ENCODE measurements at regions not wholly inside any gene's neighbourhood (a gene's known extent, or its start where the extent isn't known, plus 50 kb on each side); places are given as distances from the start of the nearest gene placed in this dataset.

DNA sequence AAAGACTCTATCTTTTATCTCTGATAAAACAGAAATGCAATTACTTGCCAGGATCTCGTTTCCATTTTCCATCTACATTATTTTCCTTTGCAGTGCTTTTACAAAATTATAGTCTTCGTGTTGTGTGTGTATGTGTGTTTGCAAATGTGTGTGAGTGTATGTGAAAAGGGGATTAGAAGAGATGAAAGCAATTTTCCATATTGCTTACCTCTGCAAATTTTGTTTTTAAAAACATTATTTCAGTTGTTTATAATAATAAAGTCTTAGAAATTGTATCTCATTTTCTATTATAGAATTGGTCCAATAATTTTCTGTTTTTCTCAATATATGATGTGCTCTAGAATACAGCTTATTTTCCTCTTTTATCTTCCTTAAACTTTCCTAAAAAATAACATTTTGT lies 421.3 kb upstream of the ANKRD30A start:
- TF ChIP-seq, protein P1, sequence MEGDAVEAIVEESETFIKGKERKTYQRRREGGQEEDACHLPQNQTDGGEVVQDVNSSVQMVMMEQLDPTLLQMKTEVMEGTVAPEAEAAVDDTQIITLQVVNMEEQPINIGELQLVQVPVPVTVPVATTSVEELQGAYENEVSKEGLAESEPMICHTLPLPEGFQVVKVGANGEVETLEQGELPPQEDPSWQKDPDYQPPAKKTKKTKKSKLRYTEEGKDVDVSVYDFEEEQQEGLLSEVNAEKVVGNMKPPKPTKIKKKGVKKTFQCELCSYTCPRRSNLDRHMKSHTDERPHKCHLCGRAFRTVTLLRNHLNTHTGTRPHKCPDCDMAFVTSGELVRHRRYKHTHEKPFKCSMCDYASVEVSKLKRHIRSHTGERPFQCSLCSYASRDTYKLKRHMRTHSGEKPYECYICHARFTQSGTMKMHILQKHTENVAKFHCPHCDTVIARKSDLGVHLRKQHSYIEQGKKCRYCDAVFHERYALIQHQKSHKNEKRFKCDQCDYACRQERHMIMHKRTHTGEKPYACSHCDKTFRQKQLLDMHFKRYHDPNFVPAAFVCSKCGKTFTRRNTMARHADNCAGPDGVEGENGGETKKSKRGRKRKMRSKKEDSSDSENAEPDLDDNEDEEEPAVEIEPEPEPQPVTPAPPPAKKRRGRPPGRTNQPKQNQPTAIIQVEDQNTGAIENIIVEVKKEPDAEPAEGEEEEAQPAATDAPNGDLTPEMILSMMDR (IDR thresholded peaks at IDR 0.05): no peak
- H3K4me3 ChIP-seq: no peak overlapping the region
- peaks cover 0 to 17% (median 4%) of the 10 kb centered on the region in 11 donors for H3K9me3 ChIP-seq
- no peaks in the 10 kb centered on the region for H3K4me1 ChIP-seq
- H3K36me3 ChIP-seq: no peaks in the 10 kb centered on the region
- no peak for ATAC-seq
- H3K27ac ChIP-seq: no peak overlapping the region
- WGBS, 2 donors: 50 to 63% methylated on average over 2 of the region's 2 CpGs
- no peaks in the 10 kb centered on the region for H3K27me3 ChIP-seq
- DNase-seq: no peak
- intact Hi-C loops (cut with DNase I): no loop called here

GRCh38 chr10:36703179-36703578 lies 422.2 kb upstream of the ANKRD30A start:
- H3K36me3 ChIP-seq: no peaks in the 10 kb centered on the region
- no peak for ATAC-seq
- no peak for DNase-seq
- H3K27ac ChIP-seq: no peak overlapping the region
- TF ChIP-seq, protein P1 (IDR thresholded peaks at IDR 0.05): no peak
- H3K4me1 ChIP-seq: no peaks in the 10 kb centered on the region
- intact Hi-C loops (cut with DNase I): no loop called here
- peaks cover 0 to 17% (median 4%) of the 10 kb centered on the region in 11 donors for H3K9me3 ChIP-seq
- no peak overlapping the region for H3K4me3 ChIP-seq
- H3K27me3 ChIP-seq: no peaks in the 10 kb centered on the region
- 61 to 70% methylated on average over 3 of the region's 3 CpGs for WGBS, 2 donors

GRCh38 chr10:36700123-36700522 lies 425.3 kb upstream of the ANKRD30A start:
- WGBS, 2 donors: 96 to 97% methylated on average over 1 of the region's 1 CpG
- no peak for ATAC-seq

GRCh38 chr10:36692759-36693158 lies 432.6 kb upstream of the ANKRD30A start:
- DNase-seq: no peak
- TF ChIP-seq, protein P1 (IDR thresholded peaks at IDR 0.05): no peak
- Histone ChIP-seq H3K4me1 (no peaks in the 10 kb centered on the region), H3K9me3 (no peaks in the 10 kb centered on the region), H3K27ac (no peak overlapping the region), H3K36me3 (no peaks in the 10 kb centered on the region), H3K4me3 (no peak overlapping the region), H3K27me3 (no peaks in the 10 kb centered on the region)
- intact Hi-C loops (cut with DNase I): loop anchor here in 1 of 10 donors (5.0 kb wide), 1 partner anchor 1090 kb away; no protein-coding TSS in a partner anchor
- ATAC-seq: no peak
- WGBS, 2 donors: 76 to 77% methylated on average over 10 of the region's 10 CpGs

More at GRCh38 chr10:36700123-36700522, 425.3 kb upstream of the ANKRD30A start:
- Histone ChIP-seq H3K9me3 (peaks cover 0 to 17% (median 4%) of the 10 kb centered on the region in 11 donors), H3K36me3 (no peaks in the 10 kb centered on the region), H3K4me1 (no peaks in the 10 kb centered on the region), H3K27me3 (no peaks in the 10 kb centered on the region), H3K27ac (no peak overlapping the region), H3K4me3 (no peak overlapping the region)
- no peak for DNase-seq
- TF ChIP-seq, protein P1 (IDR thresholded peaks at IDR 0.05): no peak
- intact Hi-C loops (cut with DNase I): no loop called here

Measured in heart right ventricle (tissue), 16 donors.